ENCODE measurements at regions not wholly inside any gene's neighbourhood (a gene's known extent, or its start where the extent isn't known, plus 50 kb on each side); places are given as distances from the start of the nearest gene placed in this dataset.

GRCh38 chr1:219560856-219561255 lies 52.0 kb downstream of the ZC3H11B start:
- no peak overlapping the region for H3K4me2 ChIP-seq
- no peaks in the 10 kb centered on the region for H3K36me3 ChIP-seq (ENCODE audit: insufficient read depth)
- H3K4me1 ChIP-seq (ENCODE audit: low read depth, poor library complexity, severe bottlenecking): no peaks in the 10 kb centered on the region
- H4K20me1 ChIP-seq (ENCODE audit: insufficient read depth): no peaks in the 10 kb centered on the region
- no peak for TF ChIP-seq CTCF (conservative IDR thresholded peaks at IDR 0.05; ENCODE audit: low read depth, low read length)
- H3K27me3 ChIP-seq (ENCODE audit: insufficient read depth, low read depth): no peaks in the 10 kb centered on the region
- no peak overlapping the region for H3K9ac ChIP-seq
- no peak overlapping the region for H2AFZ ChIP-seq (ENCODE audit: low read depth)
- H3K4me3 ChIP-seq (IDR thresholded peaks at IDR 0.05; ENCODE audit: insufficient read depth, low read depth, low read length): no peak overlapping the region
- no peaks in the 10 kb centered on the region for H3K79me2 ChIP-seq (ENCODE audit: insufficient read depth, low read depth)
- H3K27ac ChIP-seq: no peak overlapping the region

GRCh38 chr1:219559899-219560298 lies 53.0 kb downstream of the ZC3H11B start:
- H3K27ac ChIP-seq: no peak overlapping the region
- no peaks in the 10 kb centered on the region for H3K27me3 ChIP-seq (ENCODE audit: insufficient read depth, low read depth)
- no peak overlapping the region for H2AFZ ChIP-seq (ENCODE audit: low read depth)
- H3K4me2 ChIP-seq: no peak overlapping the region
- no peak overlapping the region for H3K9ac ChIP-seq
- H3K36me3 ChIP-seq (ENCODE audit: insufficient read depth): no peaks in the 10 kb centered on the region
- no peaks in the 10 kb centered on the region for H3K79me2 ChIP-seq (ENCODE audit: insufficient read depth, low read depth)
- no peak for TF ChIP-seq CTCF (conservative IDR thresholded peaks at IDR 0.05; ENCODE audit: low read depth, low read length)
- H3K4me3 ChIP-seq (IDR thresholded peaks at IDR 0.05; ENCODE audit: insufficient read depth, low read depth, low read length): no peak overlapping the region
- no peaks in the 10 kb centered on the region for H3K4me1 ChIP-seq (ENCODE audit: low read depth, poor library complexity, severe bottlenecking)
- no peaks in the 10 kb centered on the region for H4K20me1 ChIP-seq (ENCODE audit: insufficient read depth)

GRCh38 chr1:219555806-219556205 lies 57.1 kb downstream of the ZC3H11B start:
- Histone ChIP-seq H3K27ac (no peak overlapping the region), H2AFZ (ENCODE audit: low read depth) (no peak overlapping the region), H4K20me1 (ENCODE audit: insufficient read depth) (no peaks in the 10 kb centered on the region), H3K36me3 (ENCODE audit: insufficient read depth) (no peaks in the 10 kb centered on the region), H3K4me2 (no peak overlapping the region), H3K79me2 (ENCODE audit: insufficient read depth, low read depth) (no peaks in the 10 kb centered on the region), H3K9ac (no peak overlapping the region), H3K4me1 (ENCODE audit: low read depth, poor library complexity, severe bottlenecking) (no peaks in the 10 kb centered on the region), H3K4me3 (IDR thresholded peaks at IDR 0.05; ENCODE audit: insufficient read depth, low read depth, low read length) (no peak overlapping the region), H3K27me3 (ENCODE audit: insufficient read depth, low read depth) (no peaks in the 10 kb centered on the region)
- no peak for TF ChIP-seq CTCF (conservative IDR thresholded peaks at IDR 0.05; ENCODE audit: low read depth, low read length)

- H3K79me2 ChIP-seq (ENCODE audit: insufficient read depth, low read depth): no peaks in the 10 kb centered on the region
- no peaks in the 10 kb centered on the region for H4K20me1 ChIP-seq (ENCODE audit: insufficient read depth)
- no peak for TF ChIP-seq CTCF (conservative IDR thresholded peaks at IDR 0.05; ENCODE audit: low read depth, low read length)
- no peak overlapping the region for H2AFZ ChIP-seq (ENCODE audit: low read depth)
- H3K4me3 ChIP-seq (IDR thresholded peaks at IDR 0.05; ENCODE audit: insufficient read depth, low read depth, low read length): no peak overlapping the region
- no peak overlapping the region for H3K4me2 ChIP-seq
- H3K27me3 ChIP-seq (ENCODE audit: insufficient read depth, low read depth): no peaks in the 10 kb centered on the region
- no peaks in the 10 kb centered on the region for H3K4me1 ChIP-seq (ENCODE audit: low read depth, poor library complexity, severe bottlenecking)
- no peak overlapping the region for H3K27ac ChIP-seq
- H3K9ac ChIP-seq: no peak overlapping the region
- H3K36me3 ChIP-seq (ENCODE audit: insufficient read depth): no peaks in the 10 kb centered on the region
These were observed 57.7 kb downstream of the ZC3H11B start for GRCh38 chr1:219555031-219555692.

Measured in KMS-11 (cell line).